ENCODE measurements at regions not wholly inside any gene's neighbourhood (a gene's known extent, or its start where the extent isn't known, plus 50 kb on each side); places are given as distances from the start of the nearest gene placed in this dataset.

GRCh38 chr2:42969231-42970150 is 177.1 kb upstream of the HAAO start:
- DNase-seq = no peak

GRCh38 chr2:42967959-42968674 is 175.7 kb upstream of the HAAO start:
- DNase-seq = no peak

- no peak for DNase-seq
Observed at GRCh38 chr2:42965910-42966309, 173.5 kb upstream of the HAAO start.

GRCh38 chr2:42965196-42965595 is 172.8 kb upstream of the HAAO start:
- DNase-seq = no peak

GRCh38 chr2:42964439-42965083 is 172.2 kb upstream of the HAAO start:
- no peak for DNase-seq

- no peak for DNase-seq
Observed at GRCh38 chr2:42963452-42964068, 171.2 kb upstream of the HAAO start.

GRCh38 chr2:42962508-42962953 is 170.1 kb upstream of the HAAO start:
- no peak for DNase-seq

GRCh38 chr2:42961961-42962360 is 169.6 kb upstream of the HAAO start:
- no peak for DNase-seq

GRCh38 chr2:42961385-42961811 is 169.0 kb upstream of the HAAO start:
- no peak for DNase-seq

GRCh38 chr2:42960842-42961180 is 168.4 kb upstream of the HAAO start:
- no peak for DNase-seq

- DNase-seq = no peak
Observed at GRCh38 chr2:42960002-42960841, 167.8 kb upstream of the HAAO start.

- no peak for DNase-seq
Observed at GRCh38 chr2:42959234-42960001, 167.0 kb upstream of the HAAO start.

- no peak for DNase-seq
Observed at GRCh38 chr2:42958741-42959233, 166.4 kb upstream of the HAAO start.

- DNase-seq = no peak
Observed at GRCh38 chr2:42957861-42958301, 165.5 kb upstream of the HAAO start.

GRCh38 chr2:42957109-42957860 is 164.9 kb upstream of the HAAO start:
- no peak for DNase-seq

GRCh38 chr2:42954227-42954962 is 162.0 kb upstream of the HAAO start:
- no peak for DNase-seq

GRCh38 chr2:42953216-42953615 is 160.8 kb upstream of the HAAO start:
- DNase-seq = no peak

GRCh38 chr2:42951263-42951938 is 159.0 kb upstream of the HAAO start:
- DNase-seq = no peak

- no peak for DNase-seq
Observed at GRCh38 chr2:42949125-42949524, 156.7 kb upstream of the HAAO start.
